Stimulated activated naive CD8-positive, alpha-beta T cell treated with anti-CD3 and anti-CD28 coated beads, Interleukin-15, Interleukin-2, amounts not matched to agents 100 ng/mL and 50 ng/mL, for 24 hours (primary cell): ENCODE measurements at regions not wholly inside any gene's neighbourhood (a gene's known extent, or its start where the extent isn't known, plus 50 kb on each side); places are given as distances from the start of the nearest gene placed in this dataset.

Experiments
- H3K27ac Mint-ChIP-seq: one replicate; pipeline ENCODE4 v1.8.0; 2021; ENCODE audit warnings: mild to moderate bottlenecking, mixed read lengths
- H3K27me3 Mint-ChIP-seq: one replicate; pipeline ENCODE4 v1.8.0; 2021; ENCODE audit warnings: mixed read lengths
- H3K36me3 Mint-ChIP-seq: one replicate; pipeline ENCODE4 v1.8.0; 2021; ENCODE audit warnings: low read depth, mixed read lengths
- H3K4me1 Mint-ChIP-seq: one replicate; pipeline ENCODE4 v1.8.0; 2021; ENCODE audit warnings: low read depth, mixed read lengths
- H3K4me3 Mint-ChIP-seq: one replicate; pipeline ENCODE4 v1.8.0; 2021; ENCODE audit warnings: mild to moderate bottlenecking, mixed read lengths
- H3K9me3 Mint-ChIP-seq: one replicate; pipeline ENCODE4 v1.8.0; 2021; ENCODE audit warnings: mixed read lengths

DNA sequence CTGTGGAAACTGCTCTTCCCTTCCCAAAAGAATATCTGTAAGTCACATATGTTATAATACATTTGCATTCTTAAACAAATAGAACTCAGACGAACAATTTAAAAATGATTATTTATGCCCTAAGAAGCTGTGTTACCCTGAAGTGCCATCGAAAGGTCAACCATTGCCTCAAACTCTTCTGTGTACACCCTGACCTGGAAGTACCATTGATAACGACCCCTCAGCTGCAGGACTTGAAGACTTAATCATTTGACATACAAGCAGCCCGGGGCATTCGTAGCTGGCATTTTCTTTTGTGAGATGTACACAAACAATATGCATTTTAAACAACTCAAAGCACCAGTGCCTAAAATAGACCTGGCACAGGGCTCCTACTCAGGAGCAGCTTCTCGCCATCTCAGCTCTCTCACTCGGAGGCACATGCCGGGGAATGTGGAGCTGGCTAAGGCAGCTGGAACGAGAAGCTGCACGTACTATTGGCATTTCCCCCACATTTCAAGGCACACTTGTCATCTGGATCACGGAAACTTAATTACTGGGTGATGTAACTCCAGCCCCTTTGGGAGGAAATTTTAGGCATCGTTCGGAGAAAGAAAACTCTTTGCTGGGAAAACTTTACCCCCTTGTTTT lies 170.0 kb upstream of the GALNT5 start:
- H3K27me3 Mint-ChIP-seq = no peaks in the 10 kb centered on the region
- no peaks in the 10 kb centered on the region for H3K9me3 Mint-ChIP-seq
- no peaks in the 10 kb centered on the region for H3K36me3 Mint-ChIP-seq
- H3K4me1 Mint-ChIP-seq = no peaks in the 10 kb centered on the region
- no peak overlapping the region for H3K4me3 Mint-ChIP-seq
- H3K27ac Mint-ChIP-seq = no peak overlapping the region

DNA sequence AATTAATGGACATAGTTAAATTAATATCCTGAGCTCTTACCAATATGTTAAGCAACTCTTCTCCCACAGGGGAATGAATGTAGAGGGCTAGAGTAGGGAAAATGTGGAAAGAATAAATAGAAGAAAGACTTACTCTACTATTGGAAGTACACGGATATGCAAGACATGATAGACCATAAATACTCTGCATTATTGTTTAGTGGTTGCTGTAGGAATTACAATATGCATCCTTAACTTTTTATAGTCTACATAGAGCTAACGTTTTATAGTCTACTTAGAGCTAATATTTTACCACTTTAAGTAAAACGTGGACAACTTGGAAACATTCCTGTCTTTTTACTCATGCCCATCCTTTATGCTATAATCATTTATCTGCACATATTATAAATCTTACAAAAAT lies 163.8 kb upstream of the GALNT5 start:
- no peaks in the 10 kb centered on the region for H3K27me3 Mint-ChIP-seq
- no peak overlapping the region for H3K4me3 Mint-ChIP-seq
- H3K36me3 Mint-ChIP-seq = no peaks in the 10 kb centered on the region
- H3K9me3 Mint-ChIP-seq = peaks cover 4% of the 10 kb centered on the region
- no peak overlapping the region for H3K27ac Mint-ChIP-seq
- no peaks in the 10 kb centered on the region for H3K4me1 Mint-ChIP-seq

DNA sequence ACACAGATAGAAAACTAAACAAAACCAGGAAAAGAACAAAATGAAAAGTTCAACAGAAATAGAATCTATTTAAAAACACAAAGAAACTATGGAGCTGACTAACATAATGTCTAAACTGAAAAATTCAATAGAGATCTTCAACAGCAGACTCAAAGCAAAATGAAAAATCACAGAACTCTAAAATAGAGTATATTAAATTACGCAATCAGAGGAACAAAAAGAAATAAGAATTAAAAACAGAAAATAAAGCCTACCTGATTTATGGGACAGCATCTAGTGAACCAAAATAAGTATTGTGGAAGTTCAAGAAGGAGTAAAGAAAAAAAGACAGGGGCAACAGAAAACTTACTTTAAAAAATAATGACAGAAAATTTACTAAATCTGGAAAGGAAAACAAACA lies 152.1 kb upstream of the GALNT5 start:
- Mint-ChIP-seq H3K36me3 (no peaks in the 10 kb centered on the region), H3K4me1 (no peaks in the 10 kb centered on the region), H3K27ac (no peak overlapping the region), H3K27me3 (no peaks in the 10 kb centered on the region), H3K9me3 (peaks cover 5% of the 10 kb centered on the region), H3K4me3 (no peak overlapping the region)

DNA sequence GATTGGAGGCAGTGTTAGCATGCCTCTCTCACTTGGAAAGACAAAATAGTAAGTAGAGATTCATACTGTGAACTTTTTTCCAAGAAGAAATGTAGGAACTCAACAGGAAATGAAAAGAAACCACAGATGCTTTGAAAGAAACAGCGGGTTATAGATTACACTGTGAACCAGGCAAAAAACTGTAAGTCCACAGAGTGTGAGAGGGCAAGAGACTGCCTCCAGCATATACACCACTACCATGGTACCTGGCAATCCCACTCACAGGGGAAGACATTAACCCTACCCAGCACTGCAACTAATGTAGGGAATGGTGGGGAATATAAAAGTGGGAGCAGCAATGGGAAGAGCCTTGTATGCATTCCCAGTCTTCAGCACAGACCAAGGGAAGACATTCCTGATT lies 150.6 kb upstream of the GALNT5 start:
- Mint-ChIP-seq H3K27me3 (no peaks in the 10 kb centered on the region), H3K9me3 (peaks cover under 1% of the 10 kb centered on the region), H3K4me1 (no peaks in the 10 kb centered on the region), H3K27ac (no peak overlapping the region), H3K4me3 (no peak overlapping the region), H3K36me3 (no peaks in the 10 kb centered on the region)

DNA sequence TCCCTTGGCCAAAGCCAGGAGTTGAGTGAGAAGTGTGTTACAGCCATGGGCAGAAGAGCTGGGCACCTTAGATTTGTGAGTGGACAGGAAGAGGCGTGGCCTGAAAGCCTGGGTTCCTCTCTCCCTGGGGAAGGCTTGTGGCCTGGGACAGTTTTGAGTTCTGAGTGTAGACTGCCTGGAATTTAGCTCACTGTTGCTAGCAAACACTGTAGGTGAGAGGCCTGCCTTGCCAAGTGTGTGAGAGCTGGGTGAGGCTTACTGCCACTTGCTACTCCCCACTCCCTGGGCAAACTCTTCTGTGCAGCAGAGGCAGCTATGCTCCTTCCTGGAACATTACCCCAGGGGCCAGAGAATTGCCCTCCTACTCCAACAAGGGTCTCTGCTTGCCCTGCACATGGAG lies 150.0 kb upstream of the GALNT5 start:
- H3K9me3 Mint-ChIP-seq = no peaks in the 10 kb centered on the region
- H3K27me3 Mint-ChIP-seq = no peaks in the 10 kb centered on the region
- no peaks in the 10 kb centered on the region for H3K4me1 Mint-ChIP-seq
- H3K4me3 Mint-ChIP-seq = no peak overlapping the region
- no peak overlapping the region for H3K27ac Mint-ChIP-seq
- no peaks in the 10 kb centered on the region for H3K36me3 Mint-ChIP-seq

DNA sequence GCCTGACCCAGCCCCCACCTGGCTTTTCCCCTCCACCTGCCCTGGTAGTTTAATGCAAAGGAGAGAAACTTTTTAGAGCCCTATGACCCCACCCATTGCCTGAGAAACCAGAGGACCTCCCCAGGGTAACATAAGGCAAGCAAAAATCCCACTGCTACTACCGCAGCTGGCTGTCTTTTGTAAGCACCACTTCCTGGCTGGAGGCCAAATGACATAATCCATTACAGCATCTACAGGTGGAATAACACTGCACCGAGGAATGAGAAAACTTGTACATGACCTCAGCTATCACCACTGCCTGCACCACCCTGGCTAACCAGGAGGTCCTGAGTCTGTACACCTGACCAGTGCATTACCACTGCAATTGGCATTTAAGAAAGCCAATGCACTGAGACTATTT lies 149.6 kb upstream of the GALNT5 start:
- Mint-ChIP-seq H3K27ac (no peak overlapping the region), H3K9me3 (no peaks in the 10 kb centered on the region), H3K36me3 (no peaks in the 10 kb centered on the region), H3K4me1 (no peaks in the 10 kb centered on the region), H3K4me3 (no peak overlapping the region), H3K27me3 (no peaks in the 10 kb centered on the region)

DNA sequence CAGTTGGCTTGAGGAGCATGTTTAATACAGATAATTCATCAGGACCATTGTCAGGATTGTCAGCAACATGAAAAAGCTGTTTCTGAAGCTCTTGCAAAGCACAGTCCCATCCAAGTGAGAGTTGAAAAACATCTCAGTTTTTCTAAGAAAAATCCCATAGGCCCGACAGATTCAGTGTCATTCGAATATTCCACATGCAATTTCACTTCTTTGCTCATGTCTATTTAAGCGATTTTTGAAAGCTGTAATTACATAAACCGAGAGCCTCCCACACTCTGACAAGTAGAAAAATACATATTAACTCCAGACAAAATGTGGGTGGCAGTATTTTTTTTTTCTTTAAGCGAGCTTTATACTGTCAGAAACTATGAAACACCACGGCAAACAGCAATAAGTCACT lies 134.7 kb upstream of the GALNT5 start:
- Mint-ChIP-seq H3K27me3 (no peaks in the 10 kb centered on the region), H3K9me3 (peaks cover 4% of the 10 kb centered on the region), H3K4me1 (no peaks in the 10 kb centered on the region), H3K27ac (no peak overlapping the region), H3K4me3 (no peak overlapping the region), H3K36me3 (no peaks in the 10 kb centered on the region)

DNA sequence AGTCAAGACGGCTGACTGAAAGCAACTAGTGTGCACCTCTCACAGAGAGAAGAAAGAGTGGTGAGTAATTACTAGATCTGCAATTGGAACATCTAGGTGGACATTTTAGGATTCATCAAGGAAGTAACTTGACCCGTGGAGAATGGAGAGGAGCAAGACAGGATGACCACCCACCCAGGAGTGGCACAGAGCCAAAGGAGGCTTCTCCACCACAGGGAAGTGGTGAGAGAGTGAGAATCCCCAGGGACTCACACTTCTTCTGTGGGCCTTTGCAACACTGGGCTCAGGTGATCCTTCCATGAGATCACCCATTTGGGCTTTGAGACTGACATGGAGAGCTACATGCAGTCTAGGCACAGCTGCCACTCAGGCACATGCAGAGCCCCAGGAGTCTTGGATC lies 132.8 kb upstream of the GALNT5 start:
- Mint-ChIP-seq H3K27me3 (no peaks in the 10 kb centered on the region), H3K4me3 (no peak overlapping the region), H3K4me1 (no peaks in the 10 kb centered on the region), H3K36me3 (no peaks in the 10 kb centered on the region), H3K27ac (no peak overlapping the region), H3K9me3 (no peaks in the 10 kb centered on the region)

DNA sequence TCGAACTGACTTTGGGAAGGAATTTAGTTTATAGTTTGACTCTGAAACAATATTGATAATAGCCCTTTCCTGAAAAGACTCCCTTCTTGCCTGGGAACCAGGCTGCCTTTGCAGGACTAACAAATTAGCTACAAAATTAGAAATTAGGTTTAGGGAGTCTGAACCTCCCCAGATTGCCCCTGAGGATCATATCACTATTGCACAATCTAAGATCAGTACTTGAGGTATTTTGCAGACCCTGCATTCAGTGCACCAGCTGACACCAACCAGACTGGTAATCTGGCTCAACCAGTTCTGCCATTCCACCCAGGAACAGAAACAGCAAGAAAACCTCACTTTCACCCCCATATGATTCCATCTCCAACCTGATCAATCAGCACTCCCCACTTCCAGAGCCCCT lies 131.8 kb upstream of the GALNT5 start:
- H3K4me1 Mint-ChIP-seq = no peaks in the 10 kb centered on the region
- no peaks in the 10 kb centered on the region for H3K36me3 Mint-ChIP-seq
- H3K27ac Mint-ChIP-seq = no peak overlapping the region
- no peak overlapping the region for H3K4me3 Mint-ChIP-seq
- H3K9me3 Mint-ChIP-seq = no peaks in the 10 kb centered on the region
- H3K27me3 Mint-ChIP-seq = no peaks in the 10 kb centered on the region

DNA sequence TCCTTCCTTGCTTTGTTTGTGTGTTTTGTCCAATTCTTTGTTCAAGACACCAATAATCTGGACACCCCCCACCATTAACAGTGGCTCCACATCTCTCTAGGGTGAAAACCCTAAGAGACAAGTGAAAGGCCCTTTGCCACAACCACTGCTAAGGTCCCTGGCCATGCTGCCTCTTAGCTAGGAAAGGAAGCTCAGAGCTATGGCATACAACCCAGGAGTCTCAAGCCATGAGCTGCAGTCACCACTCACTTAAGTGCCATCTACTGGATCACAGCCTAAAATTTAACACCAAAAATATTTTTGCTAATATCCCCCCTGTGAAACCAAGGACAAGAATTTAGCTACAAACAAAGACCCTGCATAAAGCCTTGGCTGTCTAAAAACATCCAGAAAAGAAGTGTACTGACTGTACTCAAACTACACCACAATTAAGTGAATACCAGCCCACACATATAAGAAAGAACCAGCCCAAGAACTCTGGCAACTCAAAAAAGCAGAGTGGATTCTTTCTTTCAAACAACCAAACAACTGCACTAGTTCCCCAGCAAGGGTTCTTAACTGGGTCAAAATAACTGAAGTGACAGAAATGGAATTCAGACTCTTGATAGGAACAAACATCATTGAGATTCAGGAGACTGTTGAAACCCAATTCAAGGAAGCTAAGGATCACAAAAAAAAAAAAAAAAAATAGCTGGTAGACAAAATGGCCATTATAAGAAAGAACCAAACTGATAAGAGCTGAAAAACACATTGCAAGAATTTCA lies 130.1 kb upstream of the GALNT5 start:
- no peaks in the 10 kb centered on the region for H3K36me3 Mint-ChIP-seq
- H3K27me3 Mint-ChIP-seq = no peaks in the 10 kb centered on the region
- no peaks in the 10 kb centered on the region for H3K4me1 Mint-ChIP-seq
- H3K27ac Mint-ChIP-seq = no peak overlapping the region
- H3K9me3 Mint-ChIP-seq = no peaks in the 10 kb centered on the region
- H3K4me3 Mint-ChIP-seq = no peak overlapping the region

DNA sequence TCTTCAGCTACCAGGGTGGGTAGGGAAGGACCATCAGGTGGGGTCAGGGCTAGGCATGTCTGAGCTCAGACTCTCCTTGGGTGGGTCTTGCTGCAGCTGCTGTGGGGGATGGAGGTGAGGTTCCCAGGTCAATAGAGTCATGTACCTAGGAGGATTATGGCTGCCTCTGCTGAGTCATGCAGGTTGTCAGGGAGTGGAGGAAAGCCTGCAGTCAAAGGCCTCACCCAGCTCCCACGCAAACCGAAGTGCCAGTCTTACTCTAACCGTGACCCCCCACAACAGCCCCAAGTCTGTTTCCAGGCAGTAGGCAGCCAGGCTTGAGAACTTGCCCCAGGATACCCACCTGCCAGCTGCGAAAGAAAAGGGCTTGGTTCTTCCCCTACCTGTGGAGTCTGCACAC lies 113.6 kb upstream of the GALNT5 start:
- Mint-ChIP-seq H3K4me1 (no peaks in the 10 kb centered on the region), H3K27me3 (peaks cover 10% of the 10 kb centered on the region), H3K27ac (no peak overlapping the region), H3K36me3 (no peaks in the 10 kb centered on the region), H3K4me3 (no peak overlapping the region), H3K9me3 (no peaks in the 10 kb centered on the region)

DNA sequence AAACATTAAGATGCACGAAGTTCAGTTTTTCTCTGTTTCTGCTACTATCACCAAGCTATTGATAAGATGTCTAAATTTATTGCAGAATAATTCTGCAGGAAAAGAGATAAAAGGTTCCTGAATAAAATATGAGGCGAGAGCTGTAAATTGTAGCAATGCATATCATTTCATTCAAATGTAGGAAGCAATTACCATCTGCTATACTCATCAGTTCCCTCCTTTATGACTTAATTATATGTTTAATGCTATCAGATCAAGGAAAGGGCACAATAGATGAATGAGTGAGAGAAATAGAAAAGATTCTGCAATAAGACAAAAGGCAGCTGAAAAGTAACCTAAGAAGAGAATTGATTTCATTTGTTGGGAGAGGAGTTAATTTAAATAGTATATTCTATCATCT lies 108.2 kb upstream of the GALNT5 start:
- Mint-ChIP-seq H3K4me1 (no peaks in the 10 kb centered on the region), H3K36me3 (no peaks in the 10 kb centered on the region), H3K9me3 (no peaks in the 10 kb centered on the region), H3K27ac (no peak overlapping the region), H3K27me3 (peaks cover 13% of the 10 kb centered on the region), H3K4me3 (no peak overlapping the region)

DNA sequence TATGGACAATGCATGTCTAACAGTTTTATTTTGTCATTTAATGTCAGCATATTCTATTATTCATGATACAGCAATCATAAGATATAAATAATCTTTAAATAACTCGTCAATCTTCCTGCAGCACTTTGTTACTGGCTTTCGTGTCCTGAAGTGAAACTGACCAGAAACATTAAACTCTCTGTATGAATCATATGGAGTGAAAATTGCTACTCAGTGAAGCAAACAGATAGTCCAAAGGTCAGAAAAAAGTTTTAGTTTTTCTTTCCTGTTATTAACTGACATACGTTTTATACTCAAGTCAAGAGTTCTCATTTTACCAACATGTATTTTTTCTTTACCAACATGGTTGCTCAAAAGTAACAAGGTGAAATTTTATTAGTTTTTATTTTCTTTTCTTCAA lies 106.8 kb upstream of the GALNT5 start:
- peaks cover 8% of the 10 kb centered on the region for H3K27me3 Mint-ChIP-seq
- H3K27ac Mint-ChIP-seq = no peak overlapping the region
- H3K36me3 Mint-ChIP-seq = no peaks in the 10 kb centered on the region
- H3K4me3 Mint-ChIP-seq = no peak overlapping the region
- no peaks in the 10 kb centered on the region for H3K4me1 Mint-ChIP-seq
- no peaks in the 10 kb centered on the region for H3K9me3 Mint-ChIP-seq

DNA sequence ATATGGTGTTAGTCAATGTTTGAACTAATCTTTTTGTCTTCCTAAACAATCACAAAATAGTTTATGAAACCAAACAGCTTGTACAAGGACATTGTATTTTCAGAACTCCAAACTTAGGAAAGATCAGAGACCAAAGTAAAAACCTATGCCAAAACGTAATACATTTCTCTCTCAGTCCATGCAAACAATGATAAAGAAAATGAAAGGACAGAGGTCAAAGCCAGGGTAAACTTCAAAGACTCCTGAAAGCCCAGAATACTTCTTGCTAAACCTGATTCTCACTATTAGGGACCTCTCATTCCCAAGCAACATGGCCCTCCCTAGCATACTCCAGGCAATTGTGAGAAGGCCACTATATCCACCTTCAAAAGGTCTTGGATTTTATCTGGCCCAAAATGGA lies 105.1 kb upstream of the GALNT5 start:
- Mint-ChIP-seq H3K27me3 (peaks cover 8% of the 10 kb centered on the region), H3K27ac (no peak overlapping the region), H3K4me3 (no peak overlapping the region), H3K4me1 (no peaks in the 10 kb centered on the region), H3K9me3 (no peaks in the 10 kb centered on the region), H3K36me3 (no peaks in the 10 kb centered on the region)

DNA sequence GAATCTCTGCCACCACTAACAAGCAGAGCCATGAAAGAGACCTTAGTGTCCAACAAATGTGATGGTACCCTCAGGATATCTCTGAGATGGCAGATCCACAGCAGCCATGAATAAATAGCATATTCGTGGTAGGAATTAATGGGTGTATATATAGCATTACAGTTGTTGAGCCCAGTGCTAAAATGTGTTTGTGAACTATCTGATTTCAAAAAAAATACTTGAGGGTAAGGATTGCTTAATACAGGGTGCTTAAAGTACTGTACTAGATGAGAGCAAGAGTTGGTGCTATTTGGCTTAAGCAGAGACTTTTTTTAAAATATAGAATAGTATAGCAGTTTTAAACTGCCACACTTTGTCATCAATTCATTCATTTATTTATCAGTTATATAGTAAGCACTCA lies 101.5 kb upstream of the GALNT5 start:
- no peak overlapping the region for H3K27ac Mint-ChIP-seq
- no peaks in the 10 kb centered on the region for H3K36me3 Mint-ChIP-seq
- no peaks in the 10 kb centered on the region for H3K4me1 Mint-ChIP-seq
- peaks cover 3% of the 10 kb centered on the region for H3K27me3 Mint-ChIP-seq
- no peak overlapping the region for H3K4me3 Mint-ChIP-seq
- H3K9me3 Mint-ChIP-seq = no peaks in the 10 kb centered on the region

DNA sequence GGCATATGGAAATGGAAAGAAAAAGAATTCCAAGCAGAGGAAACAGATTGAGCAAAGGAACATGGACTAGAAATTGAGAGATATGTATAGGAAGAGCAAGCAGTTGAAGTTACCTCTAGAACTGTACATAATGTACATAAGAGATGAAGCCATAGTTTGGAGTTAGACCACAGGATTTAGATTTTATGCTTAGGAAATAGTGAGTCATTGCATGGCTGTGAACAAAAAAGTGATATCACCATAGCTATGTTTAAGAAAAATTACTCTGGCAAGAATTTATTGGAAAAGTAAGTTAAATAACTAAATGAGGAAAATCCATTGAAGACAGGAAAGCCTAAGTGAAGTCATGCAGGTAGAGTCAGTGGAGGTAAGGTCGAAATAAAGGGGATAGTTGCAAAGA lies 99.4 kb upstream of the GALNT5 start:
- H3K4me1 Mint-ChIP-seq = no peaks in the 10 kb centered on the region
- H3K27me3 Mint-ChIP-seq = peaks cover 3% of the 10 kb centered on the region
- no peaks in the 10 kb centered on the region for H3K9me3 Mint-ChIP-seq
- H3K27ac Mint-ChIP-seq = no peak overlapping the region
- H3K36me3 Mint-ChIP-seq = no peaks in the 10 kb centered on the region
- H3K4me3 Mint-ChIP-seq = no peak overlapping the region
